ENCODE measurements at regions not wholly inside any gene's neighbourhood (a gene's known extent, or its start where the extent isn't known, plus 50 kb on each side); places are given as distances from the start of the nearest gene placed in this dataset.
A peak's percentile ranks its signal among the peaks of the same experiment; 100 is the strongest.

DNA sequence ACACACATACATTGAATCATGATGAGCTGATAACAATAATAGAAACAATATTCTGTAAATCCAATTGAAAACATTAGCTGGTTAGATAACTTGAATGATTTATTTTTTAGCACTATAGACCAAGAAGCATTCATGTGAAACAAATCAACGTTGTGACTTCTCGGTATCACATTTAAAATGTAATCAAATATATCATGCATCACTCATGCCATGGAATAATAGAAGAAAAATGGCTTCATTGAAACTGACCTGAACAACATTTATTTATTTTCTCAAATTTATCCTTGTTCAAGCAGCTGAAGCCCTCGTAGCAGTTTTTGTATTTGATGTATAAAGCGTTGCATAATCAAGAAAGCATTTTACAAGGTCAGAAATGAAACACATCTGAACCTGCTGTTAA lies 299.6 kb upstream of the CDH18 start:
- DNase-seq = no peak
- H3K9me3 ChIP-seq = no peaks in the 10 kb centered on the region
- no peak for ATAC-seq
- TF ChIP-seq, protein P1, sequence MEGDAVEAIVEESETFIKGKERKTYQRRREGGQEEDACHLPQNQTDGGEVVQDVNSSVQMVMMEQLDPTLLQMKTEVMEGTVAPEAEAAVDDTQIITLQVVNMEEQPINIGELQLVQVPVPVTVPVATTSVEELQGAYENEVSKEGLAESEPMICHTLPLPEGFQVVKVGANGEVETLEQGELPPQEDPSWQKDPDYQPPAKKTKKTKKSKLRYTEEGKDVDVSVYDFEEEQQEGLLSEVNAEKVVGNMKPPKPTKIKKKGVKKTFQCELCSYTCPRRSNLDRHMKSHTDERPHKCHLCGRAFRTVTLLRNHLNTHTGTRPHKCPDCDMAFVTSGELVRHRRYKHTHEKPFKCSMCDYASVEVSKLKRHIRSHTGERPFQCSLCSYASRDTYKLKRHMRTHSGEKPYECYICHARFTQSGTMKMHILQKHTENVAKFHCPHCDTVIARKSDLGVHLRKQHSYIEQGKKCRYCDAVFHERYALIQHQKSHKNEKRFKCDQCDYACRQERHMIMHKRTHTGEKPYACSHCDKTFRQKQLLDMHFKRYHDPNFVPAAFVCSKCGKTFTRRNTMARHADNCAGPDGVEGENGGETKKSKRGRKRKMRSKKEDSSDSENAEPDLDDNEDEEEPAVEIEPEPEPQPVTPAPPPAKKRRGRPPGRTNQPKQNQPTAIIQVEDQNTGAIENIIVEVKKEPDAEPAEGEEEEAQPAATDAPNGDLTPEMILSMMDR (IDR thresholded peaks at IDR 0.05) = no peak
- TF ChIP-seq POLR2A (IDR thresholded peaks at IDR 0.05) = no peak
- no peak overlapping the region for H3K4me3 ChIP-seq
- no peaks in the 10 kb centered on the region for H3K27me3 ChIP-seq
- intact Hi-C loops (cut with DNase I) = no loop called here
- no peaks in the 10 kb centered on the region for H3K36me3 ChIP-seq (replicated peaks in 1 of 2; ENCODE audit: insufficient read depth in 1 of 2, low read depth in 2 of 2)
- no peaks in the 10 kb centered on the region for H3K4me1 ChIP-seq
- no peak overlapping the region for H3K27ac ChIP-seq
- WGBS, 2 donors = 43 to 49% methylated on average over 4 of the region's 4 CpGs

DNA sequence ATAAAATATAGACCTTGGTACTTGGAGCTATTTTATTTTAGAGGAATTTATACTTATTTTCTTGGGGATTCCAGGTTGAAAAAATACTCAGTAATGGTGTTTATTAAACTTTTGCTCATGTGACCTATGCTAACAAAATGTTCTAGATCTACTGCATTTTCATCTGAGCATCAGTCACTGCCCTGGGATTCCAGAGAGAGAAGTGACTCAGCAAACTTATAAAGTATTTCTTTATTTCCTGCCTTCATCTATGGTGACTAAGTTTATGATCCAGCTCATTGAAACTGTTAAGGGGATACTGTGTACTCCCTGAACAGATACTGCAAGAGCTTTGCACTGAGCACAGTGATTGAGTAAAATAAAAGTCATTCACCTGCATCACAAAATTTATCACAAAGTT lies 298.5 kb upstream of the CDH18 start:
- Histone ChIP-seq H3K27me3 (no peaks in the 10 kb centered on the region), H3K4me1 (no peaks in the 10 kb centered on the region), H3K27ac (no peak overlapping the region), H3K36me3 (replicated peaks in 1 of 2; ENCODE audit: insufficient read depth in 1 of 2, low read depth in 2 of 2) (no peaks in the 10 kb centered on the region), H3K9me3 (no peaks in the 10 kb centered on the region), H3K4me3 (no peak overlapping the region)
- TF ChIP-seq, protein P1 (IDR thresholded peaks at IDR 0.05) = no peak
- no peak for TF ChIP-seq POLR2A (IDR thresholded peaks at IDR 0.05)
- intact Hi-C loops (cut with DNase I) = no loop called here
- no peak for DNase-seq
- ATAC-seq = no peak

DNA sequence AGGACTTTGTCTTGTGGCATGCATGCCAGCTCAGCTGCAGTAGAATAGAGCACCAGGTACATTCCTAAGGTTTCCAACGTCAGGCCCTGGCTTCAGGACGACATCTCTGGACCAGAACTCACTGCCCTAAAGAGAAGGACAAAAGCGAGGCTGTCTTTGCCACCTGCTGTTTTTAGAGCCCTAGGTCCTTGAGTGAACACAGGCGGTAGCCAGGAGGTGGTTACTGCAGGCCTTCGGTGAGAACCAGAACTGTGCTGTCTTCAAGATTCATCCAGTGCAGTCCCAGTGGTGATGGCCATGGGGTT lies 288.9 kb upstream of the CDH18 start:
- peaks cover 0 to 10% (median 0%) of the 10 kb centered on the region in 3 donors for H3K9me3 ChIP-seq
- H3K27me3 ChIP-seq = no peaks in the 10 kb centered on the region
- intact Hi-C loops (cut with DNase I) = no loop called here
- H3K27ac ChIP-seq = no peak overlapping the region
- 88 to 89% methylated on average over 4 to 5 of the region's 5 CpGs for WGBS, 2 donors
- TF ChIP-seq, protein P1 (IDR thresholded peaks at IDR 0.05) = no peak
- no peak for TF ChIP-seq POLR2A (IDR thresholded peaks at IDR 0.05)
- H3K36me3 ChIP-seq (replicated peaks in 1 of 2; ENCODE audit: insufficient read depth in 1 of 2, low read depth in 2 of 2) = no peaks in the 10 kb centered on the region
- H3K4me3 ChIP-seq = no peak overlapping the region
- ATAC-seq = no peak
- H3K4me1 ChIP-seq = no peaks in the 10 kb centered on the region
- DNase-seq = no peak

DNA sequence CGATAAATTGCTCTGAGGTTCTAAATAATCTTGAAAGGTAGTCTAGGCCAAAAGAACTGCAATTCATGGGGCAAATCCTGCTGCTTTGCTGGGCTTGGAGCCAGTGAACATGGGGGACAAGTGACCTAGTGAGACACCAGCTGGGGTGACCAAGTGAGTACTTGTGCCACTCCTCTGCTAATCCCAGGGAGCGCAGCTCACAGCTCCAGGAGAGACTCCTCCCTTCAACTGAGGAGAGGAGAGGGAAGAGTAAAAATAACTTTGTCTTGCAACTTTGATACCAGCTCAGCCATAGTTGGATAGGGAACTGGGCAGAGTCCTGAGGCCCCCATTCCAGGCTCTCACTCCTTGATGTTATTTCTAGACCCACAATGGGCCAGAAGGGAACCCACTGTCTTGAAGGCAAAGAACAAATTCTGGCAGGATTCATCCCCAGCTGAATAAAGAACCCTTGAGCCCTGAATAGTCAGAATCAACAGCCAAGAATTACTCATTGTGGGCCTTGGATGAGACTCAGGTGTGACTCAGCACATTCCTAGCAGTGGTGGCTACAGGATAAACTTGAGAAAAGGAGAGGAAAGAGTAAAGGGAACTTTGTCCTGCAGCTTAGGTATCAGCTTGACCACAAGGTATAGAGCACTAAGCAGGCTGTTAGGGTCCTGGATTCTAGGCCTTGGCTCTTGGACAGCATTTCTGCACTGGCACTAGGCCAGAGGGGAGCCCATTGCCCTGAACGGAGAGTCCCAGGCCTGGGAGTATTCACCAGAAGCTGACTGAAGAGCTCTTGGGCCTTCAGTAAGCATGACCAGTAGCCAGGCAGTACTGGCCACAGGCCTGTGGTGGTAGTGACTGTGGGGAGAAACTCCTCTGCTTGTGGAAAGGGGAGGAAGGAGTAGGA lies 288.3 kb upstream of the CDH18 start:
- Histone ChIP-seq H3K4me3 (no peak overlapping the region), H3K4me1 (no peaks in the 10 kb centered on the region), H3K9me3 (peaks cover 0 to 10% (median 0%) of the 10 kb centered on the region in 3 donors), H3K27me3 (no peaks in the 10 kb centered on the region), H3K27ac (no peak overlapping the region), H3K36me3 (replicated peaks in 1 of 2; ENCODE audit: insufficient read depth in 1 of 2, low read depth in 2 of 2) (no peaks in the 10 kb centered on the region)
- intact Hi-C loops (cut with DNase I) = no loop called here
- WGBS, 2 donors = 80 to 91% methylated on average over 2 to 3 of the region's 3 CpGs
- ATAC-seq (peak; percentile 59), DNase-seq (no peak)
- no peak for TF ChIP-seq POLR2A (IDR thresholded peaks at IDR 0.05)
- TF ChIP-seq, protein P1 (IDR thresholded peaks at IDR 0.05) = no peak

DNA sequence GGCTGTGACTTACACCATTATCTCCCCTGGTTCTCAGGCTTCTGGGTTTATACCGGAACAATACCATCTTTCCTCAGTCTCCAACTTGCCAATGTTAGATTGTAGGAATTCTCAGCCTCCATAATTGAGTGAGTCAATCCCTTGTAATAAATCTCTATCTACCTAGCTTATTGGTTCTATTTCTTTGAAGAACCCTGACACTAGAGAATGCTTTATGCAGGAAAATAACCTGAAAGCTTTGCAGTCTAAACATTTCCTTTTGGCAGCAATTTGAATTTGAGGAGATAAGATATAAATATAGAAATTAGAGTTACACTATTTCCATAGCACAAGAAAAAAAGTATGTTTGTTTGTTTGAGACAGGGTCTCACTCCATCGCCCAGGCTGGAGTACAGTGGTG lies 278.1 kb upstream of the CDH18 start:
- no peak overlapping the region for H3K27ac ChIP-seq
- TF ChIP-seq POLR2A (IDR thresholded peaks at IDR 0.05) = no peak
- TF ChIP-seq, protein P1 (IDR thresholded peaks at IDR 0.05) = no peak
- no peak for DNase-seq
- no peaks in the 10 kb centered on the region for H3K27me3 ChIP-seq
- intact Hi-C loops (cut with DNase I) = no loop called here
- no peaks in the 10 kb centered on the region for H3K4me1 ChIP-seq
- no peak overlapping the region for H3K4me3 ChIP-seq
- ATAC-seq = no peak
- H3K36me3 ChIP-seq (replicated peaks in 1 of 2; ENCODE audit: insufficient read depth in 1 of 2, low read depth in 2 of 2) = no peaks in the 10 kb centered on the region
- H3K9me3 ChIP-seq = no peaks in the 10 kb centered on the region
- WGBS, 2 donors = 85 to 90% methylated on average over 2 of the region's 2 CpGs
